ENCODE measurements at regions not wholly inside any gene's neighbourhood (a gene's known extent, or its start where the extent isn't known, plus 50 kb on each side); places are given as distances from the start of the nearest gene placed in this dataset.

DNA sequence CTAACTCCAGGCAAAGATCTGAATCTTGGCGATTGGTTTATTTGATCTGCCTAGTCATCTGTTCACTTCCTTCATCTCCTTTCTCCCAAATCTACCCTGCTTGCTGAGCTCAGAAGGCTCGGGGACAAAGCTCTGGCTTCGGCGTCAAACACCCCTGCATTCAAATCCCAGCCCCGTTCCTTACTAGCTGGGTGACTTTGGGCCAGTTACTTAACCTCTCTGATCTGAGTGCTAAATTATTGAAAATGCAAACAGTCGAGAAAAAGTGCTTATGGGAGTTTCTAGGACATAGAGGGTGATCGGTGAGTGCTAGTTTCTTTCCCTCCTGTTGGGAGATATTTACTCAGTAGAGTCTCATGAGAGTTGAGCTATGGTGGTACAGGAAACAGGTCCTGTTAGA, 121.2 kb upstream of the RFLNA start:
- Histone ChIP-seq H3K9me1 (ENCODE audit: control insufficient read depth, insufficient read depth, low read length) (no peaks in the 10 kb centered on the region), H3K9ac (ENCODE audit: insufficient read depth in 1 of 2, low read depth in 2 of 2, low read length in 2 of 2) (no peak overlapping the region), H2AFZ (ENCODE audit: low read depth, low read length) (no peak overlapping the region), H3K9me3 (replicated peaks; ENCODE audit: control insufficient read depth, insufficient read depth, low read depth, low read length) (peaks cover 3% of the 10 kb centered on the region; the same call in 1 of the 2 replicates), H3K79me2 (ENCODE audit: control insufficient read depth, insufficient read depth, low read length) (no peaks in the 10 kb centered on the region), H3K4me2 (ENCODE audit: insufficient read depth, low read length) (no peak overlapping the region), H3K4me3 (no peak overlapping the region), H3K27ac (ENCODE audit: extremely low read depth, low read depth, low read length) (no peak overlapping the region), H3K36me3 (ENCODE audit: control insufficient read depth, insufficient read depth, low read length) (no peaks in the 10 kb centered on the region), H3K27me3 (ENCODE audit: control insufficient read depth in 2 of 2, insufficient read depth in 2 of 2, low read length in 2 of 2) (peaks cover 29 to 47% of the 10 kb centered on the region in 2 experiments), H4K20me1 (replicated peaks; ENCODE audit: control insufficient read depth, insufficient read depth, low read length) (no peaks in the 10 kb centered on the region; the same call in 1 of the 2 replicates), H3K4me1 (replicated peaks in 1 of 2; ENCODE audit: control insufficient read depth in 2 of 2, insufficient read depth in 2 of 2, low read length in 2 of 2) (peaks cover 3 to 5% of the 10 kb centered on the region in 2 experiments; a peak in 3 of 5 replicates)
- in situ Hi-C loops (cut with MboI) (no loop called here), intact Hi-C loops (cut with micrococcal nuclease) (no loop called here)
- 5% methylated on average over 7 of the region's 7 CpGs for WGBS (ENCODE audit: insufficient coverage, low coverage, missing lambda C conversion rate)
- FAIRE-seq (no peak), DNase-seq (ENCODE audit: extremely low read depth in 1 of 4, low spot score in 3 of 4) (no peak), ATAC-seq (no peak)
- ChIA-PET POLR2A (interaction anchor here (1.4 kb wide), 1 partner anchor 24 kb away, joined by 6 read pairs; no protein-coding TSS in a partner anchor), CTCF (ENCODE audit: low intra/inter-chr PET ratio) (no interaction called here)
- no TSS peak for BruUV-seq (replicated peaks)
- TF ChIP-seq NFRKB (IDR thresholded peaks at IDR 0.05; ENCODE audit: low read depth) = no peak
- TF ChIP-seq NFE2 (IDR thresholded peaks at IDR 0.05; ENCODE audit: low read depth) = 0 out of 2 replicates have a peak, but pooled peaks have one; percentile 19
- TF ChIP-seq EGR1 (conservative IDR thresholded peaks at IDR 0.05) = no peak
- no peak for TF ChIP-seq CEBPZ (IDR thresholded peaks at IDR 0.05; ENCODE audit: borderline replicate concordance, low read depth, low read length)
- no peak for TF ChIP-seq ZKSCAN1 (IDR thresholded peaks at IDR 0.05; ENCODE audit: low read depth, low read length)
- no peak for TF ChIP-seq ZNF398 (CRISPR knock-in tag; IDR thresholded peaks at IDR 0.05)
- TF ChIP-seq, protein P1, sequence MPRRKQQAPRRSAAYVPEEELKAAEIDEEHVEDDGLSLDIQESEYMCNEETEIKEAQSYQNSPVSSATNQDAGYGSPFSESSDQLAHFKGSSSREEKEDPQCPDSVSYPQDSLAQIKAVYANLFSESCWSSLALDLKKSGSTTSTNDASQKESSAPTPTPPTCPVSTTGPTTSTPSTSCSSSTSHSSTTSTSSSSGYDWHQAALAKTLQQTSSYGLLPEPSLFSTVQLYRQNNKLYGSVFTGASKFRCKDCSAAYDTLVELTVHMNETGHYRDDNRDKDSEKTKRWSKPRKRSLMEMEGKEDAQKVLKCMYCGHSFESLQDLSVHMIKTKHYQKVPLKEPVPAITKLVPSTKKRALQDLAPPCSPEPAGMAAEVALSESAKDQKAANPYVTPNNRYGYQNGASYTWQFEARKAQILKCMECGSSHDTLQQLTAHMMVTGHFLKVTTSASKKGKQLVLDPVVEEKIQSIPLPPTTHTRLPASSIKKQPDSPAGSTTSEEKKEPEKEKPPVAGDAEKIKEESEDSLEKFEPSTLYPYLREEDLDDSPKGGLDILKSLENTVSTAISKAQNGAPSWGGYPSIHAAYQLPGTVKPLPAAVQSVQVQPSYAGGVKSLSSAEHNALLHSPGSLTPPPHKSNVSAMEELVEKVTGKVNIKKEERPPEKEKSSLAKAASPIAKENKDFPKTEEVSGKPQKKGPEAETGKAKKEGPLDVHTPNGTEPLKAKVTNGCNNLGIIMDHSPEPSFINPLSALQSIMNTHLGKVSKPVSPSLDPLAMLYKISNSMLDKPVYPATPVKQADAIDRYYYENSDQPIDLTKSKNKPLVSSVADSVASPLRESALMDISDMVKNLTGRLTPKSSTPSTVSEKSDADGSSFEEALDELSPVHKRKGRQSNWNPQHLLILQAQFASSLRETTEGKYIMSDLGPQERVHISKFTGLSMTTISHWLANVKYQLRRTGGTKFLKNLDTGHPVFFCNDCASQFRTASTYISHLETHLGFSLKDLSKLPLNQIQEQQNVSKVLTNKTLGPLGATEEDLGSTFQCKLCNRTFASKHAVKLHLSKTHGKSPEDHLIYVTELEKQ (CRISPR knock-in tag; IDR thresholded peaks at IDR 0.05) = no peak
- TF ChIP-seq ZNF609 (CRISPR knock-in tag; IDR thresholded peaks at IDR 0.05; ENCODE audit: borderline replicate concordance) = no peak
- no peak for TF ChIP-seq XRCC3 (IDR thresholded peaks at IDR 0.05)
